NT2/D1 (cell line): ENCODE measurements at regions not wholly inside any gene's neighbourhood (a gene's known extent, or its start where the extent isn't known, plus 50 kb on each side); places are given as distances from the start of the nearest gene placed in this dataset.

ENCODE experiments used
- SUZ12 ChIP-seq: IDR thresholded peaks from 2 replicates; pipeline ENCODE4 v1.6.1; 2011; ENCODE audit not compliant: insufficient read length, insufficient read depth; ENCODE audit errors: extremely low read depth
- YY1 ChIP-seq: IDR thresholded peaks from 2 replicates; pipeline ENCODE4 v1.6.1; 2011; ENCODE audit not compliant: insufficient read length, insufficient read depth

- TF ChIP-seq SUZ12, result no peak
- no peak for TF ChIP-seq YY1
These were observed 196.5 kb upstream of the MKLN1 start for GRCh38 chr7:131131012-131131745.
